ENCODE measurements at regions not wholly inside any gene's neighbourhood (a gene's known extent, or its start where the extent isn't known, plus 50 kb on each side); places are given as distances from the start of the nearest gene placed in this dataset.
A peak's percentile ranks its signal among the peaks of the same experiment; 100 is the strongest.

DNA sequence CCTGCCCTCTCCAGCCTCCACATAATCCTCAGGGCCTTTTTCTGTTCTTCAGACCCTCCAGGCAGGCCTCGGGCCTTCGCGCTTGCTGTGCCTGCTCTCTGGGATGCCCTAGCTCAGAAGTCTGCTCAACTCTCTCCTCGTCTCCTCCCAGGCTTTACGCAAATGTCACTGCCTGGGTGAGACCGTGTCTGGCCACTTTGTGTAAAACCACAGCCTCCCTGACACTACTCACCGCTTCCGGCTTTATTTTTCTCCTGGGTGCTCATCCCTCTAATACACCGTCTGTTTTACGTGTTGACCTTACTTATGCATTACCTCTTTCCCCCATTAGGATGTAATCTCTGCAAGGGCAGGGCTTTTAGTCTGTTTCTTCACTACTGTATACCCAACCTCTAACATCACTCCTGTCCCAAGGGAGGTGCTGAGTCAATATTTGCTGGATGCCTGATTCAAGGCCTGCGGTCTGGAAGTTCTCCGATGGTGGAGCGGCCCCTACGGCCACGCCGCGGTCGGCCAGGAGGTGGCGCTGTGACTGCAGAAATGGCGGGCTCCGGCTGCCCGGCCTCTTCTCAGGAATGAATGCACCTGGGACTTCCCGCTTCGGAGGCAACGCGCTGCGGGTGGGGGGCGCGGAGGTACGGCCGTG lies 58.2 kb upstream of the THY1 start:
- TF ChIP-seq, protein P1, sequence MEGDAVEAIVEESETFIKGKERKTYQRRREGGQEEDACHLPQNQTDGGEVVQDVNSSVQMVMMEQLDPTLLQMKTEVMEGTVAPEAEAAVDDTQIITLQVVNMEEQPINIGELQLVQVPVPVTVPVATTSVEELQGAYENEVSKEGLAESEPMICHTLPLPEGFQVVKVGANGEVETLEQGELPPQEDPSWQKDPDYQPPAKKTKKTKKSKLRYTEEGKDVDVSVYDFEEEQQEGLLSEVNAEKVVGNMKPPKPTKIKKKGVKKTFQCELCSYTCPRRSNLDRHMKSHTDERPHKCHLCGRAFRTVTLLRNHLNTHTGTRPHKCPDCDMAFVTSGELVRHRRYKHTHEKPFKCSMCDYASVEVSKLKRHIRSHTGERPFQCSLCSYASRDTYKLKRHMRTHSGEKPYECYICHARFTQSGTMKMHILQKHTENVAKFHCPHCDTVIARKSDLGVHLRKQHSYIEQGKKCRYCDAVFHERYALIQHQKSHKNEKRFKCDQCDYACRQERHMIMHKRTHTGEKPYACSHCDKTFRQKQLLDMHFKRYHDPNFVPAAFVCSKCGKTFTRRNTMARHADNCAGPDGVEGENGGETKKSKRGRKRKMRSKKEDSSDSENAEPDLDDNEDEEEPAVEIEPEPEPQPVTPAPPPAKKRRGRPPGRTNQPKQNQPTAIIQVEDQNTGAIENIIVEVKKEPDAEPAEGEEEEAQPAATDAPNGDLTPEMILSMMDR (IDR thresholded peaks at IDR 0.05; ENCODE audit: unreplicated experiment), result peak; percentile 97
- Mint-ChIP-seq H3K4me3 (ENCODE audit: unreplicated experiment) (no peak overlapping the region), H3K36me3 (ENCODE audit: low read depth, unreplicated experiment) (no peaks in the 10 kb centered on the region), H3K9me3 (ENCODE audit: unreplicated experiment) (no peaks in the 10 kb centered on the region), H3K27ac (ENCODE audit: unreplicated experiment) (no peak overlapping the region), H3K4me1 (ENCODE audit: unreplicated experiment) (peaks cover 6% of the 10 kb centered on the region), H3K27me3 (ENCODE audit: unreplicated experiment) (peaks cover 13% of the 10 kb centered on the region)
- DNase-seq (ENCODE audit: low spot score), result peak; percentile 96

DNA sequence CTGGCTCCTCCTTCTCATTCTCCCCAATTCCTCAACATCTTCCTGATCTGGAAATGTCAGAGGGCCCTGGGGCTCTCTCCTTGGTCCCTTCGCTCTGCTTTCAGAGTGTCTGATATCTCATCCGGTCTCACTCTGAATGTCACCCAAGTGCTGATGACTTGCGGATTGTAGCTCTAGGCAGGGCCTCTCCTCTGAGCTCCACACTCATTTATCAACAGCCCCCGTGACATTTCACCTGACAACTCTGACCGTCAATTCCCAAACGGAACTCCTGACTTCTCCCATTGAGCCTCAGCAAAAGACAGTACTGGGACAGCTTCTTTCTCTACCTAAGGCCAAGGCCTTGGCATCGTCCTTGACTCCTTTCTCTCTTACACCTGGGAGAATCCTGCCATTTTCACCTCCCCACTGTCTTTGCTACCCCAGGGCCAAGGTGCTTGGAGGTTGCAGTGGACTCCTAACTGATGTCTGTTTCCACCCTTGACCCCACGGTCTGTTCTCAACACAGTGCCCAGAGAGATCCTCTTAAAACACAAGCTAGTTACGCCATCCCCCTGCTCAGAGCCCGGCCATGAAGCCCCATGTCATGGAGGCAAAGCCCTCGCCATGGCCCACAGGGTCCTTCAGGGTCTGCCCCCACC lies 57.5 kb upstream of the THY1 start:
- no peaks in the 10 kb centered on the region for H3K9me3 Mint-ChIP-seq (ENCODE audit: unreplicated experiment)
- H3K4me1 Mint-ChIP-seq (ENCODE audit: unreplicated experiment), result peaks cover 6% of the 10 kb centered on the region
- TF ChIP-seq, protein P1 (IDR thresholded peaks at IDR 0.05; ENCODE audit: unreplicated experiment), result no peak
- H3K27me3 Mint-ChIP-seq (ENCODE audit: unreplicated experiment), result peaks cover 13% of the 10 kb centered on the region
- H3K4me3 Mint-ChIP-seq (ENCODE audit: unreplicated experiment), result no peak overlapping the region
- no peak overlapping the region for H3K27ac Mint-ChIP-seq (ENCODE audit: unreplicated experiment)
- no peaks in the 10 kb centered on the region for H3K36me3 Mint-ChIP-seq (ENCODE audit: low read depth, unreplicated experiment)
- no peak for DNase-seq (ENCODE audit: low spot score)

DNA sequence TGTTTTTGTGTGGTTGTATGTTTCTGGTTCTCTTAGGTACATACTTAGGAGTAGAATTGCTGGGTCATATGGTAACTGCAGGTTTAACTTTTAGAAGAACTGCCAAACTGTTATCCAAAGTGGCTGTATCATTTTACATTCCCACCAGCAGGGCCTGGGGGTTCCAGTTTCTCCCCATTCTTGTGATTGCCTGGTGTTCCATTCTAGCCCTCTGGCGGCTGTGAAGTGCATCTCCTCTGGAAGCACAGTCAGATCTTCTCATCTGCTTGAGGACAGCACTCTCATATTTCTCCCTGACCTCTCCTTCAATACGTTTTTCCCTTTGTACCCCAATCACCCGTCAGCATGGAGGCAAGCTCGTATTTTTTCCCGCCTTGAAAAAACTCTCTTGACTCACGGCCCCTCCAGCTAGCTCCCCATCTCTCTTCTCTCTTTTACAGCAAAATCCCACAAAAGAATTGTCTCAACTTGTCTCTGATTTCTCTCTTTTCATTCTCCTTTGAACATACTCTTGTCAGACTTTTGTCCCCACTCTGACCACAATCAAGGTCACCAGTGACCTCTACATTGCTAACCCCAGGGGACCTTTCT lies 56.8 kb upstream of the THY1 start:
- no peaks in the 10 kb centered on the region for H3K9me3 Mint-ChIP-seq (ENCODE audit: unreplicated experiment)
- peaks cover 13% of the 10 kb centered on the region for H3K27me3 Mint-ChIP-seq (ENCODE audit: unreplicated experiment)
- TF ChIP-seq, protein P1 (IDR thresholded peaks at IDR 0.05; ENCODE audit: unreplicated experiment), result peak; percentile 78
- H3K27ac Mint-ChIP-seq (ENCODE audit: unreplicated experiment), result no peak overlapping the region
- DNase-seq (ENCODE audit: low spot score), result peak; percentile 58
- peaks cover 6% of the 10 kb centered on the region for H3K4me1 Mint-ChIP-seq (ENCODE audit: unreplicated experiment)
- H3K4me3 Mint-ChIP-seq (ENCODE audit: unreplicated experiment), result peak overlapping the region; percentile 42
- no peaks in the 10 kb centered on the region for H3K36me3 Mint-ChIP-seq (ENCODE audit: low read depth, unreplicated experiment)

DNA sequence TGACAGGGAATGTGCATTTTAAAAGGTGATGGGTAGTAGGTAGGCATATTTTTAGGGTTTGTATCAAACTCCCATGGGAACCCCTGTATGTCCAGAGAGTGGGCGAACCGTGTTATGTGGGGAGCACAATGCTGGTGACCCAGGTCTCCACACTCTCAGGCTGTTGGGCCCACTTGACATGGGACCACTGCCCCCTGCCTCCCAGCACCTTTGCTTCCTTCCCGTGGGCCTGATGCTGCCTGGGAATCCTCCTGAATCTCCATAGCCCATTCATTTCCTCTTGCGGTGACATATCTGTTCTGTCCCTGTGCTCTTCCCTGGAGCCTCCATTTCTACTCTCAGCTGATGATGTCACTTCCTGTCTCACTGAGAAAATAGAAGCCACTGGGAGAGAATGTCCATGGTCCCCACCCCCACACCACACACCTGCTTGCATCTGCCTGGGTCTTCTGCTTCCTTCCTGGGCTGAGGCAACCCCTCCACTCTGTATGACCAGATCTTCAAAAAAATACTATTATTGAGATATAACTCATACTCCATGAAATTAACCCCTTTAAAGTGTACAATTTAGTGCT lies 55.8 kb upstream of the THY1 start:
- no peak overlapping the region for H3K27ac Mint-ChIP-seq (ENCODE audit: unreplicated experiment)
- no peak overlapping the region for H3K4me3 Mint-ChIP-seq (ENCODE audit: unreplicated experiment)
- H3K27me3 Mint-ChIP-seq (ENCODE audit: unreplicated experiment), result peaks cover 11% of the 10 kb centered on the region
- DNase-seq (ENCODE audit: low spot score), result no peak
- no peaks in the 10 kb centered on the region for H3K36me3 Mint-ChIP-seq (ENCODE audit: low read depth, unreplicated experiment)
- peaks cover 6% of the 10 kb centered on the region for H3K4me1 Mint-ChIP-seq (ENCODE audit: unreplicated experiment)
- TF ChIP-seq, protein P1 (IDR thresholded peaks at IDR 0.05; ENCODE audit: unreplicated experiment), result no peak
- H3K9me3 Mint-ChIP-seq (ENCODE audit: unreplicated experiment), result no peaks in the 10 kb centered on the region

Measured in endothelial cell (in vitro differentiated cells).